Breast epithelium (tissue), 4 donors: ENCODE measurements at regions not wholly inside any gene's neighbourhood (a gene's known extent, or its start where the extent isn't known, plus 50 kb on each side); places are given as distances from the start of the nearest gene placed in this dataset.

Experiments used
- DNase-seq, 2 donors: peaks; one replicate each; pipeline ENCODE4 v3.0.0-alpha.2; 2019; ENCODE audit warnings: low spot score in 2 of 2
- H3K27ac ChIP-seq, 2 donors: fragments of 200-600 bp; sonication (generic) in 1 of 2; one replicate each; pipeline ENCODE4 v1.5.1; 2016 to 2019; ENCODE audit warnings: mild to moderate bottlenecking in 1 of 2
- H3K27me3 ChIP-seq, 2 donors: fragments of 200-600 bp; sonication (generic) in 1 of 2; one replicate each; pipeline versions ENCODE4 v1.5.1 to v1.6.0; 2017 to 2019; ENCODE audit warnings: control low read depth in 1 of 2, mild to moderate bottlenecking in 1 of 2
- H3K36me3 ChIP-seq: fragments of 200-600 bp; one replicate; pipeline ENCODE4 v1.5.1; 2019
- H3K4me1 ChIP-seq, 2 donors: fragments of 200-600 bp; sonication (generic); one replicate each; pipeline ENCODE4 v1.5.1; 2016 to 2019; ENCODE audit warnings: control low read depth in 1 of 2
- H3K4me3 ChIP-seq, 3 donors: fragments of 200-600 bp; sonication (generic); 1 replicate in 2 of 3; 2 replicates in 1 of 3; pipeline ENCODE4 v1.5.1; 2016 to 2019; ENCODE audit warnings: mild to moderate bottlenecking in 3 of 3, moderate library complexity in 2 of 3
- H3K9me3 ChIP-seq, 2 donors: fragments of 200-600 bp; sonication (generic) in 1 of 2; one replicate each; pipeline ENCODE4 v1.5.1; 2016 to 2019; ENCODE audit warnings: control low read depth in 1 of 2
- POLR2A ChIP-seq: fragments of 450-650 bp; IDR thresholded peaks from one replicate; pipeline ENCODE4 v1.6.1; 2016; ENCODE audit warnings: antibody characterized with exemption, mild to moderate bottlenecking, moderate library complexity
- POLR2AphosphoS5 ChIP-seq, 3 donors: sonication (generic); formaldehyde crosslinking; IDR thresholded peaks; one replicate each; pipeline ENCODE4 v1.6.1; 2017; ENCODE audit warnings: antibody characterized with exemption in 3 of 3
- intact Hi-C: fragments of 100-400 bp; cut with DNase I; formaldehyde crosslinking; loops from one replicate; pipeline ENCODE4 v1.15.1; 2023; ENCODE audit warnings: low total_unique reads
- TF ChIP-seq, protein P1 (sequence below), 3 donors: fragments of 450-650 bp; IDR thresholded peaks; one replicate each; pipeline ENCODE4 v1.5.1; 2016 to 2017; ENCODE audit warnings: antibody characterized with exemption in 3 of 3, mild to moderate bottlenecking in 3 of 3, moderate library complexity in 3 of 3

- Histone ChIP-seq H3K27ac (no peak overlapping the region), H3K36me3 (no peaks in the 10 kb centered on the region), H3K4me1 (no peaks in the 10 kb centered on the region), H3K9me3 (no peaks in the 10 kb centered on the region), H3K4me3 (no peak overlapping the region), H3K27me3 (no peaks in the 10 kb centered on the region)
- no peak for DNase-seq
- TF ChIP-seq POLR2A = no peak
- TF ChIP-seq POLR2AphosphoS5 (IDR thresholded peaks at IDR 0.05) = no peak
- TF ChIP-seq, protein P1, sequence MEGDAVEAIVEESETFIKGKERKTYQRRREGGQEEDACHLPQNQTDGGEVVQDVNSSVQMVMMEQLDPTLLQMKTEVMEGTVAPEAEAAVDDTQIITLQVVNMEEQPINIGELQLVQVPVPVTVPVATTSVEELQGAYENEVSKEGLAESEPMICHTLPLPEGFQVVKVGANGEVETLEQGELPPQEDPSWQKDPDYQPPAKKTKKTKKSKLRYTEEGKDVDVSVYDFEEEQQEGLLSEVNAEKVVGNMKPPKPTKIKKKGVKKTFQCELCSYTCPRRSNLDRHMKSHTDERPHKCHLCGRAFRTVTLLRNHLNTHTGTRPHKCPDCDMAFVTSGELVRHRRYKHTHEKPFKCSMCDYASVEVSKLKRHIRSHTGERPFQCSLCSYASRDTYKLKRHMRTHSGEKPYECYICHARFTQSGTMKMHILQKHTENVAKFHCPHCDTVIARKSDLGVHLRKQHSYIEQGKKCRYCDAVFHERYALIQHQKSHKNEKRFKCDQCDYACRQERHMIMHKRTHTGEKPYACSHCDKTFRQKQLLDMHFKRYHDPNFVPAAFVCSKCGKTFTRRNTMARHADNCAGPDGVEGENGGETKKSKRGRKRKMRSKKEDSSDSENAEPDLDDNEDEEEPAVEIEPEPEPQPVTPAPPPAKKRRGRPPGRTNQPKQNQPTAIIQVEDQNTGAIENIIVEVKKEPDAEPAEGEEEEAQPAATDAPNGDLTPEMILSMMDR (IDR thresholded peaks at IDR 0.05) = no peak
- intact Hi-C loops = no loop called here
Measured at GRCh38 chr14:39762576-39763401, 330.6 kb upstream of the FBXO33 start.

DNA sequence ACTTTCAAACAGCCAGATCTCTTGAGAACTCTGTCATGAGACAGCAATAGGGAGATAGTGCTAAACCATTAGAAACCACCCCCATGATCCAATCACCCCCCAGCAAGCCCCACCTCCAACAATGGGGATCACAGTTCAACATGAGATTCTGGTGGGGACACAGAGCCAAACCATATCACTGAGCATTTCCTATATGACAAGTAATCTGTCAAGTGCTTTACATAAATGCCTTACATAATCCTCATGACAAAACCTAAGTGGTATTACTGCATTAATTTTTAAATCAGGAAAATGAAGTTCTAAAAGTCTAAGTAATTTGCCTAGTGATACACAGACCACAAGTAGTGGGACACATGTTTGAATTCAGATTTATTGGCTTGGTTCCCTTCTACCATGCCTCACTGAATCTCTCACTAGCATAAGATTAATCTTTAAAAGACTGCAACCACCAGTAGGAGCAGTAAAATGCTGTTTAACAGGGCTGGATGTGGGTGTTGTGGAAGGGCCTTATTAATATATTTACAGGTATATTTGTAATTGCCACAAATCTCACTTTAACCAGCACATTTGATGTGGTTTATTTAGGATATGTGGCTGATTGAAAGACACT lies 323.1 kb upstream of the FBXO33 start:
- Histone ChIP-seq H3K27ac (no peak overlapping the region), H3K36me3 (no peaks in the 10 kb centered on the region), H3K4me3 (no peak overlapping the region), H3K27me3 (no peaks in the 10 kb centered on the region), H3K4me1 (no peaks in the 10 kb centered on the region), H3K9me3 (no peaks in the 10 kb centered on the region)
- DNase-seq = no peak
- intact Hi-C loops = no loop called here
- TF ChIP-seq, protein P1 (IDR thresholded peaks at IDR 0.05) = no peak
- TF ChIP-seq POLR2A (no peak), POLR2AphosphoS5 (IDR thresholded peaks at IDR 0.05) (no peak)

GRCh38 chr14:39740454-39740853 lies 308.2 kb upstream of the FBXO33 start:
- Histone ChIP-seq H3K4me1 (no peaks in the 10 kb centered on the region), H3K36me3 (no peaks in the 10 kb centered on the region), H3K27ac (no peak overlapping the region), H3K9me3 (peaks cover 0 to 7% of the 10 kb centered on the region in 2 donors), H3K4me3 (no peak overlapping the region), H3K27me3 (no peaks in the 10 kb centered on the region)
- TF ChIP-seq POLR2AphosphoS5 (IDR thresholded peaks at IDR 0.05) = no peak
- TF ChIP-seq POLR2A = no peak
- TF ChIP-seq, protein P1 (IDR thresholded peaks at IDR 0.05) = no peak
- no peak for DNase-seq
- intact Hi-C loops = no loop called here

GRCh38 chr14:39739796-39740195 lies 307.6 kb upstream of the FBXO33 start:
- intact Hi-C loops = no loop called here
- TF ChIP-seq POLR2AphosphoS5 (IDR thresholded peaks at IDR 0.05) = no peak
- TF ChIP-seq, protein P1 (IDR thresholded peaks at IDR 0.05) = no peak
- TF ChIP-seq POLR2A = no peak
- no peaks in the 10 kb centered on the region for H3K27me3 ChIP-seq
- H3K4me3 ChIP-seq = no peak overlapping the region
- H3K9me3 ChIP-seq = peaks cover 0 to 7% of the 10 kb centered on the region in 2 donors
- H3K4me1 ChIP-seq = no peaks in the 10 kb centered on the region
- H3K36me3 ChIP-seq = no peaks in the 10 kb centered on the region
- no peak overlapping the region for H3K27ac ChIP-seq
- no peak for DNase-seq

DNA sequence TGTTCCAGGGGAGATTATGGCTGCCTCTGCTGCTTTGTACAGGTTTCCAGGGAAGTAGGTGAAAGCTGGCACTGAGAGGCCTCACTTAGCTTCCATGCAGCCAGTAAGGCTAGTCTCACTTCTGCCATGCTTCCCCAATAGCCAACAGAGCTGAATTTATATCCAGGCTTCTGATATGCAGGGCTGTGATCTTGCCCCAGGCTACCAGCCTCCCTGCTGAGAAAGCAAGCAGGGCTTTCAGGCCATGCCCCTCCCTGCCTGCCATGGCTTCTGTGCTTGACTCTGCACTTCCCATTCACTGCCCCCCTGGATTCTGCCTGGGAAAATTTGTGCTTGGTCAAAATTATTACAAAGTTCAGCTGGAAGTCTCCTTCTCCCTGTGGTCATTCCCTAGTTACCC lies 302.1 kb upstream of the FBXO33 start:
- DNase-seq = no peak
- Histone ChIP-seq H3K4me1 (no peaks in the 10 kb centered on the region), H3K4me3 (no peak overlapping the region), H3K9me3 (no peaks in the 10 kb centered on the region), H3K27me3 (no peaks in the 10 kb centered on the region), H3K27ac (no peak overlapping the region), H3K36me3 (no peaks in the 10 kb centered on the region)
- TF ChIP-seq POLR2AphosphoS5 (IDR thresholded peaks at IDR 0.05) (no peak), POLR2A (no peak)
- TF ChIP-seq, protein P1 (IDR thresholded peaks at IDR 0.05) = no peak
- intact Hi-C loops = no loop called here
